Activated CD4-positive, alpha-beta memory T cell treated with anti-CD3 and anti-CD28 coated beads, Interleukin-2, amount 10 ng/mL, durations not matched to agents 7 days and 5 days (primary cell): ENCODE measurements at regions not wholly inside any gene's neighbourhood (a gene's known extent, or its start where the extent isn't known, plus 50 kb on each side); places are given as distances from the start of the nearest gene placed in this dataset.

ENCODE experiments used
- CTCF ChIA-PET: fragments of 350-600 bp; sonication (Branson Sonifier 250); formaldehyde crosslinking; loops from one replicate; lab custom pipeline; 2021; ENCODE audit warnings: antibody characterized with exemption, inconsistent platforms; lab: Charles Lee
- POLR2A ChIA-PET: fragments of 350-600 bp; sonication (Branson Sonifier 250); formaldehyde crosslinking; loops from one replicate; lab custom pipeline; 2021; ENCODE audit warnings: antibody characterized with exemption; lab: Charles Lee
- DNase-seq: peaks from one replicate; pipeline ENCODE4 v3.0.0-alpha.2; 2020
- H3K27ac Mint-ChIP-seq: one replicate; pipeline ENCODE4 v1.8.0; 2021; ENCODE audit warnings: mild to moderate bottlenecking, mixed read lengths
- H3K27me3 Mint-ChIP-seq: one replicate; pipeline ENCODE4 v1.8.0; 2021; ENCODE audit warnings: mixed read lengths
- H3K36me3 Mint-ChIP-seq: one replicate; pipeline ENCODE4 v1.8.0; 2021; ENCODE audit warnings: low read depth, mixed read lengths
- H3K4me1 Mint-ChIP-seq: one replicate; pipeline ENCODE4 v1.8.0; 2021; ENCODE audit warnings: mixed read lengths
- H3K4me3 Mint-ChIP-seq: one replicate; pipeline ENCODE4 v1.8.0; 2021; ENCODE audit warnings: mild to moderate bottlenecking, mixed read lengths
- H3K9me3 Mint-ChIP-seq: one replicate; pipeline ENCODE4 v1.8.0; 2021; ENCODE audit warnings: mixed read lengths

DNA sequence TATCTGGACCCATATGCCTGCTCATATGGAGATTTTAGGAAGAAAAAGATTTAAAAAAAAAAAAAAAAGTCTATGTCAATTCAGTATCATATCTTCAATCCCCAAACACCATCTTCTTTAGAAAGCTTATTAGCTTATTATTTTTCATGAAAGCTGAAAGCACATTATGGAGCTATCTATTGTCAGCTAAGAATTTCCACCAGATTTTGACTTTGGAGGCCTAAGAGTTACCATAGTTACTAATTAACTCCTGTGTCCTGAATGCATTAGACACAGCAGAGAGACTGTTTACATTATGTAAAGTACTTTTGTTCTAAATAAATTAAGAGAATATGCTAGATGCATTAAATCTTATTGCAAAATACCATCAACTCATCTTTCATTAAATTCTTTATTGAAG lies 255.5 kb upstream of the NRSN1 start:
- no peaks in the 10 kb centered on the region for H3K27me3 Mint-ChIP-seq
- no peaks in the 10 kb centered on the region for H3K4me1 Mint-ChIP-seq
- DNase-seq: no peak
- POLR2A ChIA-PET: no interaction called here
- no peak overlapping the region for H3K27ac Mint-ChIP-seq
- H3K4me3 Mint-ChIP-seq: no peak overlapping the region
- CTCF ChIA-PET: no interaction called here
- no peaks in the 10 kb centered on the region for H3K9me3 Mint-ChIP-seq
- H3K36me3 Mint-ChIP-seq: no peaks in the 10 kb centered on the region

- CTCF ChIA-PET: no interaction called here
Observed at GRCh38 chr6:23873161-23873560, 252.9 kb upstream of the NRSN1 start.

GRCh38 chr6:23875006-23875405 lies 251.0 kb upstream of the NRSN1 start:
- POLR2A ChIA-PET: no interaction called here
- CTCF ChIA-PET: no interaction called here
- Mint-ChIP-seq H3K4me3 (no peak overlapping the region), H3K9me3 (no peaks in the 10 kb centered on the region), H3K27me3 (no peaks in the 10 kb centered on the region), H3K27ac (no peak overlapping the region), H3K36me3 (no peaks in the 10 kb centered on the region), H3K4me1 (no peaks in the 10 kb centered on the region)
- DNase-seq: no peak

More at GRCh38 chr6:23873161-23873560, 252.9 kb upstream of the NRSN1 start:
- Mint-ChIP-seq H3K27ac (no peak overlapping the region), H3K9me3 (no peaks in the 10 kb centered on the region), H3K27me3 (no peaks in the 10 kb centered on the region), H3K4me1 (no peaks in the 10 kb centered on the region), H3K36me3 (no peaks in the 10 kb centered on the region), H3K4me3 (no peak overlapping the region)
- DNase-seq: no peak
- POLR2A ChIA-PET: no interaction called here

GRCh38 chr6:23879816-23880215 lies 246.2 kb upstream of the NRSN1 start:
- Mint-ChIP-seq H3K4me1 (no peaks in the 10 kb centered on the region), H3K36me3 (no peaks in the 10 kb centered on the region), H3K27me3 (no peaks in the 10 kb centered on the region), H3K27ac (no peak overlapping the region), H3K9me3 (peaks cover 3% of the 10 kb centered on the region), H3K4me3 (no peak overlapping the region)
- ChIA-PET CTCF (no interaction called here), POLR2A (no interaction called here)
- no peak for DNase-seq

DNA sequence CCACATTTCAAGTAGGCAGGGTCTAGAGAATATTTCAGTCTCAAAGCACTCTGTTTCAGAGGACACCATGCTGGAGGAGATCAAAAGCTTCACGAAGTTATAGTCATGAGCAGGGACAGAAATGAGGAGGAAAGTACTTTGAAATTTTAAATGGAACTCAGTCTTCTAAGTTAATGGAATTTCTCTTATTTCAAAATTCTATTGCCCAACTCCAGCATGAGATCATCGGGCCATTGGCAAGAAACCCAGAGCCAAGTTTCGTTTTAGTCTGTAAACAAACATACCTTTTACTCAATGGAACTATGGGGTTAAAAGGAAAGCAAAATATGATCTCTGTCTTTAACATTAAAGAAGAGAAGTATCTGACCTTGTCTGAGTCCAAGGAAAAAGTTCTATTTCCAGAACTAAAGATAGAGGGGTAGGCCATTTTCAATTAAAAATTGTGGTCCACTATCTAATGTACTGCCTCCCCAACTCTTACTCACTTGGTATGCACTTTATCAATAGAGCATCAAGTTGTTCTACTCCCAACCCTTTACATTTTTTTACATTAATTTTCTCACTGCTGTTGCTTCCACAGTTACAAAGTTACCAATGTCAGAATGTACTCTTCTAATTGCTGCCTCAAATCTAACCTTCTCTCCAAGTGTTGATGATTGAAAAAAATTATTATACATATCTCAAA lies 235.3 kb upstream of the NRSN1 start:
- Mint-ChIP-seq H3K36me3 (no peaks in the 10 kb centered on the region), H3K27me3 (no peaks in the 10 kb centered on the region), H3K9me3 (peaks cover 3% of the 10 kb centered on the region), H3K4me3 (no peak overlapping the region), H3K4me1 (no peaks in the 10 kb centered on the region), H3K27ac (no peak overlapping the region)
- no peak for DNase-seq
- POLR2A ChIA-PET: no interaction called here
- CTCF ChIA-PET: no interaction called here

DNA sequence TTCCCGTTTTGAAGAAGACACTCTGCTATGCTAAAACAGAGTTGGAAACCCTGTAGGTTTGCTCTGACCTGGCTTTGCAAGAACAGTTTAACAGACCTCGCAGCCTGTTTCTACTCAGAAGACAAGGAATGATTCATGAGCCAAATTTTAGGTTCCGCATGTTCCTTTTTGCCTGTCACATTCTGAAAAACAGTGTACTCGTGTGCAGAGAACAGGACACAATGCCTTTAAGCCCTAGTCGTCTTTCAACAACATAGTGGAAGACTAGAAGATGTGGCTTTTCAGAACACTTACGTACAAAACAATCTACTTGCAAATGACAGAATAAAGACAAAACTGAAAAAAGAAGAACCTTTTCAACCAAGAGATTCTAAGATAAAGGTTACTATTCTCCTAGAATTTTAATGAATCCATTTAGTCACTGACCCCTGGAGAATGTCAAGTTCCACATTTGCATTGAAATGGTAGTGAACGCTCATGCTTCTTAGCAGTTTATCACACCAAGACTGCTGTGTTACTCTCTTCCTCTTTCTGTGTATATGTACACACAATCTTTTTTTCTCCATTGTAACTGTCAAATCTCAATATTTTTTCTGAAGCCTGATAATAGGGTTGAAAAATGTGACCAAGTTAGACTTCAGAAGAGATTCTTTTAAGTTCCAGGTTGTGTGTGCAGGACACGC lies 220.7 kb upstream of the NRSN1 start:
- Mint-ChIP-seq H3K36me3 (no peaks in the 10 kb centered on the region), H3K27me3 (no peaks in the 10 kb centered on the region), H3K27ac (no peak overlapping the region), H3K9me3 (peaks cover 2% of the 10 kb centered on the region), H3K4me3 (no peak overlapping the region), H3K4me1 (no peaks in the 10 kb centered on the region)
- no peak for DNase-seq
- POLR2A ChIA-PET: no interaction called here
- CTCF ChIA-PET: no interaction called here

DNA sequence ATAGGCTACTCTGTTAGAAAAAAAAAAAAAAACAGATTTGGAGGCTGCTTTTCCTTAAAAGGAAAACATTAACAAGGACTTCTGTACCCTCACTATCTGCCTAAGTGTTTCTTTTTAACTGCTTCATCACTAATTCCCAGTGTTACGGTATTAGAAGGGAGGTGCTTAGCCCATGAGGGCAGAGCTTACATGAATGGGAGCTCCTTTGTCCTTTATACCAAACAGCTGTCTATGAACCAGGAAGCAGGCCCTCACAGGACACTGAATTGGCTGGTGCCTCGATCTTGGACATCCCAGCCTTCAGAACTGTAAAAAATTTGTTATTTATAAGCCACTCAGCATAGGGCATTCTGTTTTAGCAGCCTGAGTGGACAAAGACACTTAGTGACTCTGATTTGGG lies 215.6 kb upstream of the NRSN1 start:
- peaks cover 2% of the 10 kb centered on the region for H3K9me3 Mint-ChIP-seq
- no peak for DNase-seq
- H3K36me3 Mint-ChIP-seq: no peaks in the 10 kb centered on the region
- H3K4me3 Mint-ChIP-seq: no peak overlapping the region
- no peaks in the 10 kb centered on the region for H3K4me1 Mint-ChIP-seq
- ChIA-PET CTCF (no interaction called here), POLR2A (no interaction called here)
- no peak overlapping the region for H3K27ac Mint-ChIP-seq
- no peaks in the 10 kb centered on the region for H3K27me3 Mint-ChIP-seq

DNA sequence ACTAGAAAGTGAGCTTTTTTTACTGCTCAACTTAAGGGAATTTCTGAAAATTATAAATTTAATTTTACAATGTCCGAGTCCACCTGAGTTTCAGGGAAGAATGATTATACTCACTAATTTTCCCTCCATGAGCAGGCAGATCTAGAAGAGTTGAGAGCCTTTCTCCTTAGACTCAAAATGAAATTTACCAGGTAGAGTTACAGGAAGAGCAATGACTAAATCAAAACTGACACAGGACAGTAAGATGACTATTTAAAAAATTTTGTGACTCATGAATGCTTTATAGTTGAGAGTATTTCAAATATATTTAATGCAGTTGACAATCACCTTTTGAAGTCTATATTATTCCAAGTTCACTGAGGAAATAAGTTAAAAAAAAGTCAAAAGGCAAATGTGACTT lies 198.1 kb upstream of the NRSN1 start:
- ChIA-PET CTCF (no interaction called here), POLR2A (no interaction called here)
- peaks cover 3% of the 10 kb centered on the region for H3K9me3 Mint-ChIP-seq
- no peak overlapping the region for H3K4me3 Mint-ChIP-seq
- H3K4me1 Mint-ChIP-seq: no peaks in the 10 kb centered on the region
- H3K27ac Mint-ChIP-seq: no peak overlapping the region
- no peaks in the 10 kb centered on the region for H3K27me3 Mint-ChIP-seq
- no peak for DNase-seq
- H3K36me3 Mint-ChIP-seq: no peaks in the 10 kb centered on the region

- ChIA-PET POLR2A (no interaction called here), CTCF (no interaction called here)
- Mint-ChIP-seq H3K27ac (no peak overlapping the region), H3K36me3 (no peaks in the 10 kb centered on the region), H3K9me3 (peaks cover 3% of the 10 kb centered on the region), H3K27me3 (no peaks in the 10 kb centered on the region), H3K4me3 (no peak overlapping the region), H3K4me1 (no peaks in the 10 kb centered on the region)
- DNase-seq: no peak
Observed at GRCh38 chr6:23929201-23929600, 196.8 kb upstream of the NRSN1 start.

GRCh38 chr6:23940466-23940865 lies 185.5 kb upstream of the NRSN1 start:
- no peak overlapping the region for H3K27ac Mint-ChIP-seq
- H3K4me3 Mint-ChIP-seq: no peak overlapping the region
- H3K36me3 Mint-ChIP-seq: no peaks in the 10 kb centered on the region
- no peaks in the 10 kb centered on the region for H3K27me3 Mint-ChIP-seq
- no peak for DNase-seq
- no peaks in the 10 kb centered on the region for H3K4me1 Mint-ChIP-seq
- H3K9me3 Mint-ChIP-seq: no peaks in the 10 kb centered on the region
- POLR2A ChIA-PET: no interaction called here
- CTCF ChIA-PET: no interaction called here

DNA sequence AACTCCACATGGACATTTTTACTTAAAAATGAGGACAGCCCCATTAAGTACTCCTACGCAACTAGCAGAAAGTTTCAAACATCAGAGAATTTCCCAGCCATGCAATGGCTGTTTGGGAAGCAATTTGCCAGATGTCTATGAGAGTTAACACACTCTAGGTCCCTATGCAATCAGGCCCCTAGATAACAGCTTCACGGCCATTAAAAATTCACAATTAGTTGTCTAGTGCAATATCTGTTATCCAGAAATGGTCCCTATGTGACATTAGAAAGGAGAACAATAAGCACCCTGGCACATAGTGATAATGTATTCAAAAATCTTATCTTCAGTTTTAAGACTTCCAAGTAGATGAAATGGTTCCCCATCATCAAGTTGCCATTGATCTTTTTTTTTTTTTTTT lies 174.3 kb upstream of the NRSN1 start:
- no peaks in the 10 kb centered on the region for H3K9me3 Mint-ChIP-seq
- no peak overlapping the region for H3K4me3 Mint-ChIP-seq
- no peaks in the 10 kb centered on the region for H3K27me3 Mint-ChIP-seq
- ChIA-PET CTCF (no interaction called here), POLR2A (no interaction called here)
- no peak overlapping the region for H3K27ac Mint-ChIP-seq
- H3K4me1 Mint-ChIP-seq: no peaks in the 10 kb centered on the region
- no peak for DNase-seq
- no peaks in the 10 kb centered on the region for H3K36me3 Mint-ChIP-seq

GRCh38 chr6:23952245-23952644 lies 173.8 kb upstream of the NRSN1 start:
- DNase-seq: no peak
- Mint-ChIP-seq H3K36me3 (no peaks in the 10 kb centered on the region), H3K4me3 (no peak overlapping the region), H3K4me1 (no peaks in the 10 kb centered on the region), H3K27ac (no peak overlapping the region), H3K27me3 (no peaks in the 10 kb centered on the region), H3K9me3 (no peaks in the 10 kb centered on the region)
- POLR2A ChIA-PET: no interaction called here
- CTCF ChIA-PET: no interaction called here

GRCh38 chr6:23953976-23954375 lies 172.0 kb upstream of the NRSN1 start:
- H3K36me3 Mint-ChIP-seq: no peaks in the 10 kb centered on the region
- CTCF ChIA-PET: no interaction called here
- no peaks in the 10 kb centered on the region for H3K4me1 Mint-ChIP-seq
- H3K27ac Mint-ChIP-seq: no peak overlapping the region
- H3K27me3 Mint-ChIP-seq: no peaks in the 10 kb centered on the region
- DNase-seq: no peak
- no peaks in the 10 kb centered on the region for H3K9me3 Mint-ChIP-seq
- POLR2A ChIA-PET: no interaction called here
- no peak overlapping the region for H3K4me3 Mint-ChIP-seq

- Mint-ChIP-seq H3K27me3 (no peaks in the 10 kb centered on the region), H3K4me3 (no peak overlapping the region), H3K36me3 (no peaks in the 10 kb centered on the region), H3K9me3 (no peaks in the 10 kb centered on the region), H3K4me1 (no peaks in the 10 kb centered on the region), H3K27ac (no peak overlapping the region)
- ChIA-PET CTCF (no interaction called here), POLR2A (no interaction called here)
- no peak for DNase-seq
Observed at GRCh38 chr6:23957017-23957416, 169.0 kb upstream of the NRSN1 start.
